GM12878 (cell line): ENCODE measurements at regions not wholly inside any gene's neighbourhood (a gene's known extent, or its start where the extent isn't known, plus 50 kb on each side); places are given as distances from the start of the nearest gene placed in this dataset.
"Not testable (repeated sequence)": the region's sequence is repeated elsewhere in the genome, so short reads cannot be mapped to it uniquely, and the experiment has no call there.

Experiments used
- ATAC-seq: fragments of 200-7000 bp; cut with Tn5 transposase; 3 replicates; pipeline ENCODE4 v1.9.1; 2020; ENCODE audit warnings: mild to moderate bottlenecking, moderate library complexity
- BruUV-seq: library from RNA; stranded (reverse); fragments of 400-500 nt; replicated peaks from 2 replicates; lab custom pipeline; 2021; lab: Mats Ljungman, UMichigan
- CTCF ChIA-PET: fragments of 300-600 bp; sonication (Branson Sonifier 250); formaldehyde crosslinking; extraction: SDS; loops from one replicate; lab custom pipeline; 2021; ENCODE audit warnings: inconsistent platforms; lab: Yijun Ruan, JAX
- POLR2A ChIA-PET: fragments of 350-600 bp; formaldehyde crosslinking; extraction: SDS; loops from one replicate; lab custom pipeline; 2021; ENCODE audit warnings: inconsistent platforms; lab: Charles Lee
- RAD21 ChIA-PET: fragments of 300-600 bp; sonication (Branson Sonifier 250); formaldehyde crosslinking; loops from one replicate; lab custom pipeline; 2023; ENCODE audit warnings: antibody characterized with exemption; ENCODE audit not compliant: unreplicated experiment; lab: Charles Lee
- SMC1A ChIA-PET: fragments of 300-600 bp; sonication (Branson Sonifier 250); formaldehyde crosslinking; loops from one replicate; lab custom pipeline; 2023; ENCODE audit not compliant: unreplicated experiment, uncharacterized antibody; lab: Charles Lee
- DNase-seq: peaks from one replicate; pipeline ENCODE4 v3.0.0-alpha.2; 2011; ENCODE audit warnings: low read depth, low spot score
- FAIRE-seq: peaks from 3 replicates; lab custom pipeline; 2011; peaks lifted over from hg19 to GRCh38; lab: Jason Lieb, UNC
- H2AFZ ChIP-seq: 2 replicates; pipeline ENCODE4 v1.6.0; 2011; ENCODE audit warnings: low read depth, low read length, control low read depth; ENCODE audit not compliant: control insufficient read depth
- H3K27ac ChIP-seq: 2 replicates; pipeline ENCODE4 v1.5.1; 2011; ENCODE audit warnings: control low read depth; ENCODE audit not compliant: control insufficient read depth, insufficient read depth
- H3K27me3 ChIP-seq, 2 experiments: replicated peaks in 1 of 2; 2 replicates each; pipeline versions ENCODE4 v1.6.0 to v1.6.1; 2011; ENCODE audit warnings: low read length in 1 of 2; ENCODE audit not compliant: control insufficient read depth in 2 of 2, insufficient read depth in 2 of 2
- H3K36me3 ChIP-seq, 2 experiments: 2 replicates each; pipeline ENCODE4 v1.5.1; 2011; ENCODE audit warnings: low read length in 1 of 2; ENCODE audit not compliant: control insufficient read depth in 2 of 2, insufficient read depth in 2 of 2
- H3K4me1 ChIP-seq: 2 replicates; pipeline ENCODE4 v1.6.1; 2011; ENCODE audit warnings: mild to moderate bottlenecking, low read length, moderate library complexity, mixed read lengths; ENCODE audit not compliant: control insufficient read depth, insufficient read depth
- H3K4me2 ChIP-seq: 2 replicates; pipeline ENCODE4 v1.6.0; 2011; ENCODE audit warnings: control low read depth; ENCODE audit not compliant: control insufficient read depth, insufficient read depth
- H3K4me3 ChIP-seq: fragments of 200-600 bp; sonication (generic); 2 replicates; pipeline ENCODE4 v1.5.1; 2016
- H3K79me2 ChIP-seq: 2 replicates; pipeline ENCODE4 v1.6.0; 2011; ENCODE audit warnings: low read length; ENCODE audit not compliant: control insufficient read depth, insufficient read depth
- H3K9ac ChIP-seq: 2 replicates; pipeline ENCODE4 v1.8.0; 2011; ENCODE audit warnings: low read length, control low read depth, mixed read lengths; ENCODE audit not compliant: control insufficient read depth, insufficient read depth
- H3K9me3 ChIP-seq: replicated peaks from 3 replicates; pipeline ENCODE4 v1.5.1; 2011; ENCODE audit warnings: mild to moderate bottlenecking, low read length; ENCODE audit not compliant: control insufficient read depth, insufficient read depth
- H4K20me1 ChIP-seq: 2 replicates; pipeline ENCODE4 v1.6.0; 2011; ENCODE audit not compliant: control insufficient read depth, insufficient read depth
- WGBS: methylation state at CpG from one replicate; pipeline ENCODE4 v1.1.6; 2016; ENCODE audit warnings: low lambda C conversion rate; ENCODE audit not compliant: insufficient replicate concordance, insufficient coverage; ENCODE audit errors: missing lambda C conversion rate; 5-methylcytosine and 5-hydroxymethylcytosine counted together
- in situ Hi-C: fragments of 300-500 bp; cut with MboI; formaldehyde crosslinking; loops from 9 replicates; pipeline ENCODE4 v1.14.3; 2018; ENCODE audit warnings: mixed read lengths
- intact Hi-C: fragments of 100-400 bp; cut with micrococcal nuclease; formaldehyde crosslinking; loops from one replicate; pipeline ENCODE4 v1.14.2; 2022; ENCODE audit not compliant: unreplicated experiment

DNA sequence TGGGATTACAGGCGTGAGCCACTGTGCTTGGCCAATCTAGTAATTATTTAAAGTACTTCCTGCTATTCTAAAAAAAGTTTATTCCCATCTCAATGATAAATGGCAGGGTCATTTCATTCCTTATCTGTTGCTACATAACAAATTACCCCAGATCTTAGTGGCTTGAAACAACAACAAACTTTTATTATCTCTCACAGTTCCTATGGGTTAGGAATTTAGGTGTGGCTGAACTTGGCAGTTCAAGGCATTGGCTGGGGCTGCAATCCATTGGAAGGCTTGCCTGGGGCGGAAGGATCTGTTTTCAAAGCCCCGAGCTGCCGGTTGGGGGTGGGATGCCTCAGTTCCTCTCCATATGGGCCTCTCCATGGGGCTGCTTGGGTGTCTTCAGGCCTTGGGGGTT, 133.7 kb downstream of the GTF2IRD2B start:
- in situ Hi-C loops, ATAC-seq, BruUV-seq, H3K9ac ChIP-seq, H3K27me3 ChIP-seq, H2AFZ ChIP-seq, H3K4me2 ChIP-seq, H4K20me1 ChIP-seq, H3K79me2 ChIP-seq, H3K4me3 ChIP-seq, POLR2A ChIA-PET, H3K9me3 ChIP-seq, intact Hi-C loops, SMC1A ChIA-PET, RAD21 ChIA-PET, CTCF ChIA-PET, H3K4me1 ChIP-seq, H3K27ac ChIP-seq, FAIRE-seq, DNase-seq, H3K36me3 ChIP-seq: not testable (repeated sequence)
- WGBS = no CpG with 5 or more reads among the region's 4 CpGs

DNA sequence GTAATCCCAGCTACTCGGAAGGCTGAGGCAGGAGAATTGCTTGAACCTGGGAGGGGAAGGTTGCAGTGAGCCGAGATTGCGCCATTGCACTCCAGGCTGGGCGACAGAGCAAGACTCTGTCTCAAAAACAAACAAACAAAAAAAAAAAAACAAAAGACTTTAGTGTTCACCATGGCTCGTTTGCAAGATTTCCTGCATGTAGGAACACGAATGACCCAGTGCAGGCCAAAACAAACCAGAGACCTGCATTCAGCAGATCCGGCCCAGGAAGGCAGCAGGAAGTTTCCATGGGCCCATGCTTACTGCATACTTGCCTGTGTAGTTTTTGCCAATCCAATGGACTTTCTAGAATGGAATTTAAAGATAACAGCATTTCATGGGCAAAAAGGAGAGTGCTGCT, 137.2 kb downstream of the GTF2IRD2B start:
- intact Hi-C loops, H3K4me1 ChIP-seq, H3K79me2 ChIP-seq, H3K4me2 ChIP-seq, RAD21 ChIA-PET, FAIRE-seq, CTCF ChIA-PET, H2AFZ ChIP-seq, BruUV-seq, H3K9ac ChIP-seq, in situ Hi-C loops, H3K9me3 ChIP-seq, H4K20me1 ChIP-seq, H3K27me3 ChIP-seq, H3K4me3 ChIP-seq, SMC1A ChIA-PET, H3K27ac ChIP-seq, ATAC-seq, POLR2A ChIA-PET, H3K36me3 ChIP-seq, DNase-seq: not testable (repeated sequence)
- no CpG with 5 or more reads among the region's 7 CpGs for WGBS

DNA sequence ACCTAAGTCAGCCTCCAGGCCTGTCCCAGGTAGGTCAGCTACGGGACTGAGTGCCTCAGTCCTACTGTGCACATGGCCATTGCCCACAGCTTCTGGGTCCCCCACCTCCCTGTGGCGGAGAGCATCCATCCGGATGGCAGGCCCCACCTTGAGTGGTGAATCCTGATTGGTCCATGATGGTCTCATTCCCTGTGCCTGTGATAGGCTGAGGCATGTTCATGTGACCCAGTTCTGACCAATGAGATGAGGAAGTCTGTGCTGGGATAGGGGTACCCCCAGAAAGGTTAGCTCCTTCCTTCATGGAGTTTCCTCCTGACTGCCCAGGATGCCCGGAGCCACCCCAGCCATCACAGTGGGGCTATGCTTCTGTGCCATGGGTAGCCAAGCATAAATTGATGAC, 138.2 kb downstream of the GTF2IRD2B start:
- SMC1A ChIA-PET, DNase-seq, in situ Hi-C loops, H3K27me3 ChIP-seq, FAIRE-seq, H3K9ac ChIP-seq, POLR2A ChIA-PET, intact Hi-C loops, H3K36me3 ChIP-seq, H2AFZ ChIP-seq, H4K20me1 ChIP-seq, BruUV-seq, H3K4me3 ChIP-seq, H3K4me1 ChIP-seq, H3K4me2 ChIP-seq, RAD21 ChIA-PET, H3K79me2 ChIP-seq, H3K9me3 ChIP-seq, H3K27ac ChIP-seq, CTCF ChIA-PET: not testable (repeated sequence)
- no CpG with 5 or more reads among the region's 4 CpGs for WGBS
- peak; percentile 31; the same call in 2 of the 3 replicates for ATAC-seq

DNA sequence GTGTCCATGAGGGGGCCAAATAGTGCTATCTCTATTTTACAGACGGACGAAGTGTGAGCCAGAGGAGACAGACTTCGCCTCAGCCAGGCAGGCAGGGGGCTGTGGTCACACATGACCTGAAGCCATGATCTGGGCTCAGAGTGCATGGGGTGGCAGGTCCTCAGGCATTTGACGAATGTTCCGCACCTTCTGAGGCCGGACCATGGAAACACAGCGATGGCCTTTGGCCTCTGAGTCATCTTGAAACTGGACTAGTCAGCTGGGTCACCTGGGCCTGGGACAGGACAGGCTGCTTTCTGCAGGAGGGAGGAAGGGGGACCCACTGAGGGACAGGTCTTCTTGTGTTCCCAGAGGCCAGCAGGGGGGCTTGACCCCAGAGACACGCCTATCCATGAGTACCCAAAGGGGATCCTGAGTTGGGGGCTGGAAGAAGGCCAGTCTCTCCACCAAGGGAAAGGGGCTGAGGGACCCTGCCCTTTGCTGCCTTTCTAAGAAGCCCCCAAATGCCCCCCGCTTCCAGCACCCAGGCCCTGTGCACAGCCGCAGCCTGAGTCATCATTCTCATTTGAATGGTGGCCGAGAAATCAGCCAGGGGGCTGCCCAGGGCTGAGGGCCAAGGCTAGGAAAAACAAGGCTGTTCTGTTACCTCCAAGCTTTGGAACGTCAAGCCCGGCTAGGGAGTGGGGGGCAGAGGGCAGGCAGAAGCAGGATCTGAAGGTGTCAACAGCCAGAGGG, 142.9 kb downstream of the GTF2IRD2B start:
- H3K4me2 ChIP-seq, H3K4me1 ChIP-seq, DNase-seq, H3K9ac ChIP-seq, CTCF ChIA-PET, POLR2A ChIA-PET, H3K79me2 ChIP-seq, in situ Hi-C loops, intact Hi-C loops, H3K9me3 ChIP-seq, H4K20me1 ChIP-seq, BruUV-seq, RAD21 ChIA-PET, SMC1A ChIA-PET, FAIRE-seq, H3K36me3 ChIP-seq, H2AFZ ChIP-seq, H3K27ac ChIP-seq, H3K27me3 ChIP-seq, H3K4me3 ChIP-seq: not testable (repeated sequence)
- peak; percentile 8; the same call in 1 of the 3 replicates for ATAC-seq
- WGBS = no CpG with 5 or more reads among the region's 13 CpGs
